HG02852 (cell line): ENCODE measurements at regions not wholly inside any gene's neighbourhood (a gene's known extent, or its start where the extent isn't known, plus 50 kb on each side); places are given as distances from the start of the nearest gene placed in this dataset.
"Not testable (repeated sequence)": the region's sequence is repeated elsewhere in the genome, so short reads cannot be mapped to it uniquely, and the experiment has no call there.

Experiments
- ATAC-seq: cut with Tn5 transposase; IDR thresholded peaks from one replicate; pipeline ENCODE4 v1.9.1; 2021; ENCODE audit warnings: mild to moderate bottlenecking, moderate library complexity; ENCODE audit not compliant: unreplicated experiment

DNA sequence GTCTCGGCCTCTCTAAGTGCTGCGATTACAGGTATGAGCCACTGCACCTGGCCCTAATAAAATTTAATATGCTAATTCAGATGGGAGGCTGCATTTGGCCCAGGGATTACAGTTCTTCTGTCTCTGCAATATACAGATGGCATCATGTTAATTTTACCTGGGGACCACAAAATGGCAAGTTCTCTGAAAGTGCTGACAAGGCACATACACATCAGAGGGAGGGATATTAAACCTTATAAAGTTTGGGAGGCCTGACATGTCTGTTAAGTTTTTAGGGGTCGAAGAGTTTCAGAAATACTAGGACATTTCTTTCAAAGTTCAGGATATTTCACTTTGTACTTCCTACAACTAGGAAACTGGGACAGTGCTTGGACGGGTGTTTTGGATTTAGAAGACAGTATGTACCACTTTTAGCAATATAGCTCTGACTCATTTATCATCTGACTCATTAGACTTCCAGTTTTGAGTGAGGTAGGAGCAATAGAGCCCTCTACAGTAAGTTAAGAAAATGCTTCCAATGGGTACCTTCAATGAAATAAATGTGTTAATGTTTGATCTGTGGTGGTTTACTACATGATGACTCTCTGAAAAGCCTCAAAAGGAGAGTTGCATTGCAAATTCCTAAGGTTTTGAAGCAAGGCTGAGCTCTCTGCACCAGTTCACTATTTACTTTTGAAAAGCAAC is 981.0 kb upstream of the HS3ST1 start:
- ATAC-seq, result no peak

DNA sequence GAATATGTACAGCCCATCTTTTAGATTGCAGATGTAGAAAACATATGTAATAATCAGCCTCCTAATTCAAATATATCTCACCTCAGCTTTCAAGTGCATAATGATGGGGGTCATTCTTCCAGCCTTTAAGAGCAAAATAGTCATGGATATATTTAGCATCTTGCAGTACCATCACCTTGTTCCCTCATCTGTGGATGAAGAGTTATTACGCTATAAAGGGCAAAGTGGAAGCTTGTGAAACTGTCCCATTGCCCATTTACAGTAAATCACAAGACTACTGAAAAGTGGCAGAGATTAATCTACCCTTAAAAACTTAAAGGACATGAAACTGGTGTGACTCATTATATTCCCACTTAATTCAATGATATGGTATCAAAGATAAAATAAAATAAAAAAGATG is 979.7 kb upstream of the HS3ST1 start:
- no peak for ATAC-seq

DNA sequence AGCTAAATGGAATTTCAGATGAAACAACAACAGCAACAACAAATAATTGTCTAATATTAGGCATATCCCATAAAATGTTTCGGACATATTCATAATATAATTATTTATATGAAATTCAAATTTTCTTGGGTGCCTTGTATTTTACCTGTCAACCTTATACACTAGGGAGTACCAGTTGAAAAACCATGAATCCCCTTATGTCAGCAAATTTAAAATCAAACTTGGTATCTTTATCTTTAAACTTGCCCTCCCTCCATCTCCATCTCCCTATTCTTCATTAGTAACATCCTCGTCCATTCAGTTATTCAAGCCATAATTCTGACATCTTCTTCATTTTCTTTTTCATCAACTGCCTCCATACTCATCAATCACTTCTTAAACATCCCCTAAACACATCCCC is 974.5 kb upstream of the HS3ST1 start:
- no peak for ATAC-seq

DNA sequence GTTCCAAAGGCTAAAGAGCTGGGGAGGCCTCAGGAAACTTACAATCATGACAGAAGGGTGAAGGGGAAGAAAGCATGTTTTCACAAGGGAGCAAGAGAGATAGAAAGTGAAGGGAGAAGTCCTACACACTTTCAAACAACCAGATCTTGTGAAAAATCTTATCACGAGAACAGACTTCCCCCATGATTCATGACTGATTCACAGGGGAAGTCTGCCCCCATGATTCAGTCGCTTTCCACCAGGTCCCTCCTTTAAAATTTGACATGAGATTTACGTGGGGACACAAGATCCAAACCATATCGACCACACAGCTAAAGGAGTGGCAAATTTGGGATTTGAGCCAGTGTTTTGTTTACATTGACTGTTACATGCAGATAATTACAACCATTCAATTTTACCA is 971.1 kb upstream of the HS3ST1 start:
- ATAC-seq, result no peak

DNA sequence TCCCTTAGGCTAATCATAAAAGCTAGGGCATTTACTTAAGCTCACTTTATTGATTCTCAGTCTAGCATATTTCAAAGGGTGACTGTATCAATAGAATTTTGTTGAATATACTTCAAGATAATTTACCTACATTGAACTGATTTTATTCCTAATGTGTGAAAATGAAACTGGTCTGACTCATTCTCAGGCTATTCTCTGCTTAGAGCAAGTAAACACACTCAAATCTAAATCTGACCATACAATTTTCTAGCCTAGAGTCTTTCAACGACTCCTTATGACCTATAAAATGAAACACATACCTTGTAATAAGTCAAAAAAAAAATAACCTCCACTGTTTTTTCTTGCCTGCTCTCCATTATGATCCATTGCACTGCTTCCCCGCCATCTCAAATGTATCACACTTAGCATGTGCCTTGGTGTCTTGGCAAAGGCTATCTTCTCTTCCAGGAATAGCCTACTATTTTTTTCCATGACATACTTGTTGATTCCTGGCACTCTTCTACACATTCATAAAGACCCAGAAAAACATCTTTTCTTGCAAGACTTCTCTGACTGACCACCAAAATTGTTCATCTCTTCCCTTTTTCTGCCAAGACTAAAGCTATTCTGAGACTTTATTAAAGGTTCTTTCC is 965.1 kb upstream of the HS3ST1 start:
- ATAC-seq, result no peak

DNA sequence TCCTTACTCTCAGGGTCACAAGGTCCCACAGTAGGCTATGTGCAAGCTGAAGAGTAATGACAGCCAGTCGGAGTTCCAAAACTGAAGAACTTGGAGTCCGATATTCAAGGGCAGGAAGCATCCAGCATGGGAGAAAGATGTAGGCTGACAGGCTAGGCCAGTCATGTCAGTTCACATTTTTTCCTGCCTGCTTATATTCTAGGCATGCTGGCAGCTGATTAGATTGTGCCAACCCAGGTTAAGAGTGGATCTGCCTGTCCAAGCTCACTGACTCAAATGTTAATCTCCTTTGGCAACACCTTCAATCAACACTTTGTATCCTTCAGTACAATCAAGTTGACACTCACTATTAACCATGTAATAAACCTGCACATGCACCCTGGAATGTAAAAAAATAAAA is 960.9 kb upstream of the HS3ST1 start:
- no peak for ATAC-seq

DNA sequence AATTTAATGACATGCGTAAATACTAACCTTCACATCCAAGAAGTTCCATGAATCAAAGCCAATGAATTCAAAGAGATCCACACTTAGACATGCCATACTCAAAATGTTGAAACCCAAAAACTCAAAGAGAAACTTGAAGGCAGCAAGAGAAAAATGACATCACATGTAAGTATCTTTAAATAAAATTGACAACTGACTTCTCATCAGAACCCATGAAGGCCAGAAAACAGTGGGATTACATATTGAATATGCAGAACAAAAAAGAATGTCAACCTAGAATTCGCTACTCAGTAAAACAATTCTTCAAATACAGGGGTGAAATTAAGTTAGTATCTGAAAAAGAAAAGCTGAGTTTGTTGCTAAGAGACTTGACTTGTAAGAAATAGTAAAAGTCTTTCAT is 953.9 kb upstream of the HS3ST1 start:
- ATAC-seq, result no peak

DNA sequence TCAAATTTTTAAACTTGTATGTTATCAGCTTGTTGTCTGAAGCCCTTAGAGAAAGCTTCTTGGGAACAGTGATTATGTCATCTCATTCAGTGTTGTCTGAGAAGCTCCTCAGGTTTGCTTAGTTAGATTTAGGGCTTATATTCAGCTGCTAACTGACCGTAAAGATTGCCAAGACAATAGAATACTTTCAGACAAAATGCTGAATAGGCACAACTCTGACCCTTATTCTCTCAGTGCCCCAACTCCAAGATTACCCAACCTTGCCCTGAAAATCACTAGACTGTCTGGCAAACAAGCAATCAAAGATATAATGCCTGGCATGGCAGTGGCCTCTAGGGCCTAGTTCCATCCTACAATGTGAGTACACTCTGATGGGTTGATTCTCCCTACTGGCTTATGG is 950.5 kb upstream of the HS3ST1 start:
- ATAC-seq, result no peak

DNA sequence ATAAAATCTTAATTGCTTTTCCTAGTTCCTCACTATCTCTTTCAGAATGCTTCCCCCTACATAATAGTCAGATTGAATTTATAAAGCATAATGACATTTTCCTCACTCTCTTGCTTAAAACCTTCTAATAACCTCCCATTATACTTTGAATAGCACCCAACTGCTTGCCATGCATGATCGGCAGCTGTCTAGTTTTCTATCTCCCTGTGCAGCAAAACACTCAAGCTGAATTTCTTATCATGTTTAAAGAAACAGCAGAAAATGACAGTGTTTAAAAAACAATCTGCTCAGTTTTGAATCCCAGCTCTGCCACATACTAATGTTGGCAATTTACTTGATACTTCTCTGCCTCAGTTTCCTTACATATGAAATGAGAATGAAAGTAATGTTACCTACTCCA is 947.1 kb upstream of the HS3ST1 start:
- no peak for ATAC-seq

DNA sequence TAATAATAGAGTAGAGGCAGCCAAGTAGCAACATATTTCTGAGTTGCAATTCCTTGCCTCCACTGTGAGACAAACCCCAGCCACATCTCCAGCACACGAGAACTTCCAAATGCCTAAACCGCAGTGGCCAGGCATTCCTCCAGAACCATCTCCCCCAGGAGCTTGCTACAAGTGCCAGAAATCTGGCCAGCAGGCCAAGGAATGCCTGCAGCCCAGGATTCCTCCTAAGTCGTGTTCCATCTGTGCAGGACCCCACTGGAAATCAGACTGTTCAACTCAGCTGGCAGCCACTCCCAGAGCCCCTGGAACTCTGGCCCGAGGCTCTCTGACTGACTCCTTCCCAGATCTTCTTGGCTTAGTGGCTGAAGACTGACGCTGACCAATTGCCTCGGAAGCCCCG is 937.2 kb upstream of the HS3ST1 start:
- not testable (repeated sequence) for ATAC-seq

DNA sequence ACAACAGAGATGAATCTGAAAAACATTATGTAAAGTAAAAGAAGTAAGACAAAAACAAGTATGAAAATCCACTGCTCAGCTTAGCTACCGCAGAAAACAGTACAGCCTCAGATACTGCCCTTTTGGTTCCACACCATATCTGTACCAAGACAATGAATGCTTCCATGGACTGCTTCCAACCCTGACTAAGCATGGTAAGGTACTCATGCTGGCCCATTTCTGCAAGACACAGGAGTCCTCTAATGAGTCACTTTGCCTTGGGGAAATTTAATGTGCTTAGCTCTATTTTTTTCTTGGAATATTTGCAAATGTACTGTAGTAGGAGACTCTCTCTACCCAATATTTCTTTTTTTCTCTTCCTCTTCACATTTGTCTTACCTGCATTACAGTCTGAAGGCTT is 931.7 kb upstream of the HS3ST1 start:
- ATAC-seq, result no peak

DNA sequence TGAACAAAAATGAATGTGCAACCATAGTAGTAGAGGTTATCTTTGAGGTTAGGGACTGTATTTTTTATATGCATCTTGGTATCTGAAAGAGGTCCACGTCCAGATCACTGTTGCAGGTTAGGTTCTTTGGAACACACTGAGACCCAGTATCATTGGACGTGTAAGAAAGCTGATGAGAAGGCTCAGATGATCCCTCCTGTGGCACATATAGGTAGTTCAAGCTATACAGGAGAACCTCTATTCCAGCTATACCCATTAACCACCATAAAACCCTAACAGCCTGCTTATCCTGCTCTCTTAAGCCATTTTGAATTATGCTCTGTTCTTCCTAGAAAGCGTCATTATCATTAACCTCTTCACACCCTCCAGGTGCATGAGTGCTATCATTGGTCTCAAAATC is 930.7 kb upstream of the HS3ST1 start:
- ATAC-seq, result no peak

DNA sequence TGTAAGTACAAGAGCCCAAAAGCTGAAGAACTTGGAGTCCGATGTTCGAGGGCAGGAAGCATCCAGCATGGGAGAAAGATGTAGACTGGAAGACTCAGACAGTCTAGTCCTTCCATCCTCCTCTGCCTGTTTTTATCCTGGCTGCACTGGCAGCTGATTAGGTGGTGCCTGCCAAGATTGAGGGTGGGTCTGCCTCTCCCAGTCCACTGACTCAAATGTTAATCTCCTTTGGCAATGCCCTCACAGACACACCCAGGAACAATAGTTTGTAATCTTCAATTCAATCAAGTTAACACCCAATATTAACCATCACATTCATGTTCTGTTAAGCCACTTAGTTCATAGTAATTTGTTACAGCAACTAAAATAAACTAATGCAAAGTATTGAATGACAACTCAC is 904.4 kb upstream of the HS3ST1 start:
- not testable (repeated sequence) for ATAC-seq

DNA sequence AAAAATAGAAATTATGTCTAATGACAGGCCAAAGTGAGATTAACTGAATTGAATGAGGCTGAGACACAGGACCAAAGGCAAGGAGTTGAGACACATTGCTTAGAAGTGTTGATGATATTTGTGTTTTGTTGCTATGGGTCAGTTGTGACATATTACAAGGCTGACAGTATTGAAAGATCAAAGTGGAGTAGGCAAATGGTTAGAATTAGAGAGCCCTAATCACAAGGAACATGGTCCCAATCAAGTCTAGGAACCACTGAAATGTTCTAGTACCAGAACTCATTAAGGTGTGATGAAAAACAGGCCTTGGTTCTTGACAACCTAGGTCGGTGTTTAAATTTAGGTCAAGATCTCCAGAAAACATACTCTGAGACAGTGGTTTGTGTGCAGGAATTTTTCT is 896.3 kb upstream of the HS3ST1 start:
- ATAC-seq, result no peak

DNA sequence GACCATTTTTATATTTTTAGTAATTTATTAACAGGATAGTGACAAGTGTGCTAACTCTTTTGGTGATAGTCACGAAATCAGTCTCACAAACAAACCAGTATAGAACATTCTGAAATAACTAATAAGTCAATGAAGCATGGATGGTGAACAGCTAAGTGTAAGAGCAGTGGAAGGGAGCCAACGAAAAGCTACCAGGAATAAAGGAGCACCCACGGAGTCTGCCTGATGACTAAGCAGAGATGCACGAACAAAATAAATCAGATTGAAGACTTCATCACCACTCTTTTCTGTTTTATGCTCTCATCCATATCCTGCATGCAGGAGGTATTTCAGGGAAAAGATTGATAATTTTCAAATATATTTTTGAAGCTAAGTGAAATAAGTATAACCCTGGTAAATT is 891.1 kb upstream of the HS3ST1 start:
- no peak for ATAC-seq

DNA sequence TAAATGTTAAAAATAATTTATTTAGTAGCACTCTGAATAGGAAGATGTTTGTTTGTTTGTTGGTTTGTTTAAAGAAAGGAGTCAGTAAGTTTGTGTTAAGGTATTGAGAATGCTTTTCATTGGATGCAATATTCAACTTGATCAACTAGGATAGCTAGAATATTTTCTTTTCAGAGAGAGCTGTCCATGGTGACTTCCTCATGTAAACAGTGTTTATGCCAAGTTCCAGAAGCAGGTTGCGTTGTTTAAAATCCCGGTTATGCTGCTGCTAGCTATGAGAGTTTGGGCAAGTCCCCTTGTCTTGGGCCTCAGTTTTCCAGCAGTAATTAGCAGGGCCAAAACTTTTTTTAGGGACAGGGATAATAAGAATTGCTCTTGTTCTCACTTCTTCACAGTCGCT is 876.2 kb upstream of the HS3ST1 start:
- no peak for ATAC-seq

DNA sequence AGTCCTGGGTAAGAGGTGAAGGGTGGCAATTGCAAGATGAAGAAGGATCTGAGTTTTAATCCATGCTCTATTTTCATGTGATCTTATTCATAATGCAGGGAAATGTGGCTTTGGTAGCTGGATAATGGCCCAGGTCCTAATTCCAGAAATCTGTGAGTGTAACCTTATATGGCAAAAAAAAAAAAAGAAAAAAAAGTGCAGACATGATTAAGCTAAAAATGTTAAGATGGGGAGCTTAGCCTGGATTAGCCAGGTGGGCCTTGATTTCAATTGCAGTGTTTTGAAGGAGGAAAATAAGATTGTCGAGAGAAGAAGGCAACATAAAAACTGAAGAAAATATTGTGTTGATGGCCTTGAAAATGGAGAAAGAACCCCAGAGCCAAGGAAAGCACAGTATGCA is 867.7 kb upstream of the HS3ST1 start:
- ATAC-seq, result no peak

DNA sequence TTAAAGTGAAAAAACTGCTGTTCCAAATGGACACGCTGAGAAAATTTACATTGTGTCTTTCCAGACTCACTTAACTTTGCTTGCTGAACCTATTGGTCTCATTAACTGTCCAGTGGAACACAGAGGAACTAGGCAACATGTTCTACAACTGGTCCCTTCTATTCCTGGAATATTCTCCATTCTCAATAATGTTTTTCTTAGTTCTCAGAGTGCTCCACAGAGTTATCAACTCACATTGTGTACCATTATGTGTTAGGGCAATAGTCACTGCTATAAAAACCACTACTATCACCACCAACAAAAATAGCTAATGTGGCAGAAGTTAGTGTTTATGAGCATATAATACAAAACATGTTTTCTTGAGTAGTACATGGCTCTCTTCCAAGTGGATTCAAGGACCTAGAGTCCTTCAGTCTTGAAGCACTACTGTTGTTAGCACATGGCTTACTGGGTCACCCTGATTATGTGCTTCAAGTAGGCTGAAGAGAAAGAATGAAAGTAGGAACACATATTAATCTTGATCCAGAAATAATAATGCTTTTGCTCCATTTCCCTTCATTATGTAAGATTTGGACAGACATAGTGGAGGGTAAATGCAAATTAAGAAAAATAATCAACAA is 865.3 kb upstream of the HS3ST1 start:
- ATAC-seq, result no peak

DNA sequence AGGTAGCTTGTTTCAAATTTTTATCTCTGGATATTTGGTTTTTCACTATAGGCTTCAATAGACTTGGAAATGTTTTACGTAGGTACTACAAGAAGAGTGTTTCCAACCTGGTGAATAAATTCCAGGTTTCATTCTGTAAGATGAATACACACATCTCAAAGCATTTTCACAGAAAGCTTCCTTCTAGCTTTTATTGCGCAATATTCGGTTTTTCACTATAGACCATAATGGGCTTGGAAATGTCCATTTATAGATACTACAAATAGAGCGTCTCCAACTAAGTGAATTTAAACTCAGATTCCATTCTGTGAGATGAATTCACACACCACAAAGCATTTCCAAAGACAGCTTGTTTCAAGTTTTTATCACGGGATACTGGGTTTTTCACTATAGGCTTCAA is 857.7 kb upstream of the HS3ST1 start:
- ATAC-seq, result no peak

DNA sequence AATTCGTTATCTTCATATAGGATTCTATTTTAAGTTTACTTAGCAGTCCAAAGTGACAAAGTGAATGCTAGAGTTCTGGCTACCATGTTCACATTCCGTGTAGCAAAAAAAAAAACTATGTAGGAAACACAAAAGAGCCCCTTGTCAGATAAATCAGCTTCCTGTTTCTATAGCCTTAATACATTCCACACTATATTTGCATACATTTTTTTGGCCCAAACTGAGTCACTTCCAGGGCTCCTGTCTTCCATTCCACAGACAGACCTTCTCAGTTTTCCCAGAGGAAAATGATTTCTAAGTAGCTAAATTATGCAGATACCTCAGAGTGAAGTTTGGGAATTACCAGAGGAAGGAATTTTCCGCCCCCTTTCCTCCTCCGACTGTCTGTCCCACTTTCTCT is 841.9 kb upstream of the HS3ST1 start:
- ATAC-seq, result no peak

DNA sequence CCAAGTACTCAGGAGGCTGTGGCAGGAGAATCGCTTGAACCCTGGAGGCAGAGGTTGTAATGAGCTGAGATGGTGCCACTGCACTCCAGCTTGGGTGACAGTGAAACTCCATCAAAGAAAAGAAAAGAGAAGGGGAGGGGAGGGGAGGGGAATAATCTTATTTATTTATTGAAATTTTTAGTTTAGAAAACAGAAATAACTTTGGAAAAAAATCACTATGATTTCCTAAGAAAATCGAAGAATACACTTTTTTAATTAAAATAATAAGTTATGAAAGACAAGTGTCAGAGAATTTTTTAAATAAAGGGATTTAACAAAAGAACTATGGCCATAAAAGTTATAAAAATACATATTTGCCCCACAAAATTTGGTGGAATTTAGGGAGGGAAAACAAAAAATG is 836.9 kb upstream of the HS3ST1 start:
- ATAC-seq, result no peak

DNA sequence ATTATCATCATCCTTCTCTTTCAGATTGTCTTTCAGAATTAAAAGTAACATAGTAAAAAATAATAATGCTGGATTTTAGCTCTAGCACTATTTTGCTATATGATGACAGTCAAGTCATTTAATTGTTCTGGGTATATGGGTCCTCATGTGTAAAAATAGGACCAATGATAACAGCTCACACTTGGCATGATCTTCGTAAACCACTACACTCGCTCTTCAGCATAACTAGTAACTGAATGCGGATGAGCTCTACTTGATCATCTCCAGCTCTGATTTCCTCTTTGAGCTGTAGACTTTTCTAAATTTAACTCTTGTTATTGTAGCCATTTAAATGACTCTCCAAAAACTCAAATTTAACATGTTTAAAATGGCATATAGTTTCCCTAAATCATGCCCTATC is 831.8 kb upstream of the HS3ST1 start:
- no peak for ATAC-seq

DNA sequence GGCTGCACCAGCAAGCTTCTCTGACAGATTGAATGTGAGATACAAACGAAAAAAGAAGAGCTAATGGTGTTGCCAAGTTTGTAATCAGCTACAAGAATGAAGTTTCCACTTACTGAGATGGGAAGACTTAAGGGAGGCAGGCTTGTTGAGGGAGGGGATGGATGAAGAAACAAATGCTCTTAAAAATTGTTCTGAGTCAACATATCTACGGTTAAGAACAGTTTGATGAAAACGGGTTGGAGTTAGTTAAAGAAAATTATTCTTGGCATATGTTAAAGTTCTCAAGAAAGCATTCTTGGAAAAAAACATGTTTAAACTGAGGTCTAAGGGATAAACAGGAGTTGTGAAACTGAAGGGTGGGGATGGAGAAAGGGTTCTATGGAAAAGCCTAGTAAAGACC is 816.3 kb upstream of the HS3ST1 start:
- no peak for ATAC-seq
